SH-SY5Y (cell line): ENCODE measurements at regions not wholly inside any gene's neighbourhood (a gene's known extent, or its start where the extent isn't known, plus 50 kb on each side); places are given as distances from the start of the nearest gene placed in this dataset.

ENCODE experiments used
- GATA2 ChIP-seq: IDR thresholded peaks from 2 replicates; pipeline ENCODE4 v1.6.1; 2011; ENCODE audit warnings: mild to moderate bottlenecking, low read depth, low read length
- GATA3 ChIP-seq: IDR thresholded peaks from 2 replicates; pipeline ENCODE4 v1.6.1; 2011; ENCODE audit warnings: low read depth, mild to moderate bottlenecking, low read length, moderate library complexity

- TF ChIP-seq GATA2 (no peak), GATA3 (no peak)
Measured at GRCh38 chr2:8515864-8516533, 165.9 kb upstream of the ID2 start.
